H9 (cell line): ENCODE measurements at regions not wholly inside any gene's neighbourhood (a gene's known extent, or its start where the extent isn't known, plus 50 kb on each side); places are given as distances from the start of the nearest gene placed in this dataset.

Experiments
- DNase-seq: peaks from one replicate; pipeline ENCODE4 v3.0.0-alpha.2; 2017
- H2AFZ ChIP-seq: one replicate; pipeline ENCODE4 v1.6.1; 2013; ENCODE audit warnings: mild to moderate bottlenecking, low read length, control low read depth, moderate library complexity
- H2AK5ac ChIP-seq: 2 replicates; pipeline ENCODE4 v1.6.1; 2013; ENCODE audit warnings: low read length, control low read depth, mixed read lengths; ENCODE audit not compliant: insufficient read length
- H2BK120ac ChIP-seq: one replicate; pipeline ENCODE4 v1.6.1; 2013; ENCODE audit warnings: low read depth, mild to moderate bottlenecking, low read length, control low read depth, inconsistent platforms; ENCODE audit not compliant: poor library complexity, severe bottlenecking
- H2BK12ac ChIP-seq: 2 replicates; pipeline ENCODE4 v1.6.1; 2013; ENCODE audit warnings: low read length, control low read depth, mixed read lengths, low read depth; ENCODE audit not compliant: insufficient read length
- H2BK15ac ChIP-seq: 2 replicates; pipeline ENCODE4 v1.6.1; 2013; ENCODE audit warnings: low read depth, low read length, control low read depth
- H2BK20ac ChIP-seq: one replicate; pipeline ENCODE4 v1.6.1; 2013; ENCODE audit warnings: low read depth, mild to moderate bottlenecking, low read length, control low read depth, inconsistent platforms; ENCODE audit not compliant: poor library complexity, severe bottlenecking
- H2BK5ac ChIP-seq: 2 replicates; pipeline ENCODE4 v1.6.1; 2013; ENCODE audit warnings: low read length, control low read depth, mixed read lengths; ENCODE audit not compliant: insufficient read length
- H3K14ac ChIP-seq: 2 replicates; pipeline ENCODE4 v1.6.1; 2013; ENCODE audit warnings: low read length, control low read depth; ENCODE audit not compliant: insufficient read depth
- H3K18ac ChIP-seq: 2 replicates; pipeline ENCODE4 v1.6.1; 2013; ENCODE audit warnings: low read depth, mild to moderate bottlenecking, mixed read lengths, low read length, control low read depth; ENCODE audit not compliant: insufficient read length
- H3K23ac ChIP-seq: 2 replicates; pipeline ENCODE4 v1.6.1; 2013; ENCODE audit warnings: low read length, control low read depth, mixed read lengths, low read depth; ENCODE audit not compliant: insufficient read length
- H3K23me2 ChIP-seq: 2 replicates; pipeline ENCODE4 v1.6.1; 2013; ENCODE audit warnings: low read depth, mild to moderate bottlenecking, mixed read lengths, low read length, control low read depth; ENCODE audit not compliant: insufficient read length, poor library complexity, severe bottlenecking
- H3K27ac ChIP-seq: 2 replicates; pipeline ENCODE4 v1.5.1; 2013; ENCODE audit warnings: low read length, control low read depth, mixed read lengths, low read depth; ENCODE audit not compliant: insufficient read length
- H3K27me3 ChIP-seq: 2 replicates; pipeline ENCODE4 v1.6.1; 2013; ENCODE audit warnings: low read length, control low read depth, inconsistent platforms; ENCODE audit not compliant: insufficient read depth
- H3K4ac ChIP-seq: 2 replicates; pipeline ENCODE4 v1.6.1; 2013; ENCODE audit warnings: low read depth, mild to moderate bottlenecking, control low read depth, inconsistent platforms, low read length, moderate library complexity
- H3K4me1 ChIP-seq: 2 replicates; pipeline ENCODE4 v1.6.1; 2013; ENCODE audit warnings: low read length, control low read depth, inconsistent platforms; ENCODE audit not compliant: insufficient read depth
- H3K4me2 ChIP-seq: 2 replicates; pipeline ENCODE4 v1.6.1; 2013; ENCODE audit warnings: low read length, control low read depth, mixed read lengths; ENCODE audit not compliant: insufficient read length, insufficient read depth
- H3K56ac ChIP-seq: 2 replicates; pipeline ENCODE4 v1.6.1; 2013; ENCODE audit warnings: low read depth, mild to moderate bottlenecking, mixed read lengths, low read length, control low read depth; ENCODE audit not compliant: insufficient read length
- H3K79me1 ChIP-seq: 2 replicates; pipeline ENCODE4 v1.6.1; 2013; ENCODE audit warnings: low read depth, mild to moderate bottlenecking, moderate library complexity, low read length, control low read depth, inconsistent platforms; ENCODE audit not compliant: insufficient read depth, poor library complexity, severe bottlenecking
- H3K79me2 ChIP-seq: 2 replicates; pipeline ENCODE4 v1.6.1; 2013; ENCODE audit warnings: low read length, control low read depth, inconsistent platforms; ENCODE audit not compliant: insufficient read depth
- H3K9ac ChIP-seq: 2 replicates; pipeline ENCODE4 v1.6.1; 2013; ENCODE audit warnings: low read length, control low read depth, mixed read lengths; ENCODE audit not compliant: insufficient read length; ENCODE audit errors: extremely low read depth
- H3K9me3 ChIP-seq: one replicate; pipeline ENCODE4 v1.6.1; 2013; ENCODE audit warnings: low read depth, low read length, inconsistent platforms; ENCODE audit not compliant: control insufficient read depth
- H3T11ph ChIP-seq: one replicate; pipeline ENCODE4 v1.6.1; 2013; ENCODE audit warnings: mild to moderate bottlenecking, low read length, control low read depth, inconsistent platforms
- H4K20me1 ChIP-seq: one replicate; pipeline ENCODE4 v1.6.1; 2013; ENCODE audit not compliant: control insufficient read depth, insufficient read length, insufficient read depth
- H4K5ac ChIP-seq: 2 replicates; pipeline ENCODE4 v1.6.1; 2013; ENCODE audit warnings: low read depth, mild to moderate bottlenecking, mixed read lengths, low read length, control low read depth; ENCODE audit not compliant: insufficient read length
- H4K8ac ChIP-seq: replicated peaks from 2 replicates; pipeline ENCODE4 v1.6.1; 2013; ENCODE audit warnings: low read length, control low read depth, mixed read lengths, low read depth; ENCODE audit not compliant: insufficient read length
- H4K91ac ChIP-seq: 2 replicates; pipeline ENCODE4 v1.6.1; 2013; ENCODE audit warnings: low read depth, mild to moderate bottlenecking, moderate library complexity, mixed read lengths, low read length, control low read depth; ENCODE audit not compliant: insufficient read length
- H3K27ac Mint-ChIP-seq, 3 experiments: 2 replicates in 2 of 3; 3 replicates in 1 of 3; pipeline ENCODE4 v1.8.0; 2020 to 2021; ENCODE audit warnings: mixed read lengths in 3 of 3, mild to moderate bottlenecking in 1 of 3, moderate library complexity in 1 of 3
- H3K27me3 Mint-ChIP-seq: 2 replicates; pipeline ENCODE4 v1.8.0; 2021; ENCODE audit warnings: low read depth, mild to moderate bottlenecking, moderate library complexity, mixed read lengths
- H3K36me3 Mint-ChIP-seq, 3 experiments: 2 replicates in 2 of 3; 3 replicates in 1 of 3; pipeline ENCODE4 v1.8.0; 2020 to 2021; ENCODE audit warnings: low read depth in 3 of 3, mixed read lengths in 3 of 3; ENCODE audit not compliant: insufficient read depth in 1 of 3
- H3K4me1 Mint-ChIP-seq, 2 experiments: 2 replicates each; pipeline ENCODE4 v1.8.0; 2020; ENCODE audit warnings: mixed read lengths in 2 of 2
- H3K4me3 Mint-ChIP-seq, 2 experiments: 2 replicates in 1 of 2; 3 replicates in 1 of 2; pipeline ENCODE4 v1.8.0; 2020 to 2021; ENCODE audit warnings: mild to moderate bottlenecking in 2 of 2, mixed read lengths in 2 of 2, moderate library complexity in 1 of 2
- H3K9me3 Mint-ChIP-seq, 2 experiments: 2 replicates in 1 of 2; 3 replicates in 1 of 2; pipeline ENCODE4 v1.8.0; 2020; ENCODE audit warnings: mild to moderate bottlenecking in 2 of 2, mixed read lengths in 2 of 2, moderate library complexity in 1 of 2
- CTCF ChIP-seq: fragments of 200-600 bp; sonication (generic); conservative IDR thresholded peaks from 3 replicates; pipeline ENCODE4 v1.8.0; 2021; ENCODE audit warnings: antibody characterized with exemption, mild to moderate bottlenecking
- WGBS: extraction: QIAGEN DNeasy Blood & Tissue Kit; methylation state at CpG from one replicate; pipeline ENCODE4 v1.1.7; 2013; ENCODE audit warnings: missing lambda C conversion rate, low lambda C conversion rate, mixed read lengths; ENCODE audit not compliant: insufficient read length; ENCODE audit errors: extremely low coverage; 5-methylcytosine and 5-hydroxymethylcytosine counted together

- H2BK12ac ChIP-seq: no peak overlapping the region
- H4K8ac ChIP-seq: no peak overlapping the region
- no peaks in the 10 kb centered on the region for H3K36me3 Mint-ChIP-seq
- H3K9me3 ChIP-seq: no peaks in the 10 kb centered on the region
- no peak overlapping the region for H2BK15ac ChIP-seq
- no peak overlapping the region for H3K27ac Mint-ChIP-seq
- H3K27me3 ChIP-seq: no peaks in the 10 kb centered on the region
- H3K27ac ChIP-seq: no peak overlapping the region
- H2AK5ac ChIP-seq: no peak overlapping the region
- H3K4me1 ChIP-seq: no peaks in the 10 kb centered on the region; the same call in 1 of the 2 replicates
- no peaks in the 10 kb centered on the region for H3K9me3 Mint-ChIP-seq
- peaks cover 8 to 9% of the 10 kb centered on the region in 2 experiments; a peak in 2 of 4 replicates for H3K4me1 Mint-ChIP-seq
- no peak overlapping the region for H3K14ac ChIP-seq
- H3K79me1 ChIP-seq: no peaks in the 10 kb centered on the region
- H2BK120ac ChIP-seq: no peak overlapping the region
- no peak overlapping the region for H2BK20ac ChIP-seq
- H3K18ac ChIP-seq: no peak overlapping the region
- H3K4ac ChIP-seq: no peak overlapping the region
- H3K56ac ChIP-seq: no peak overlapping the region
- H4K20me1 ChIP-seq: no peaks in the 10 kb centered on the region
- H2BK5ac ChIP-seq: no peak overlapping the region
- H4K91ac ChIP-seq: no peak overlapping the region
- H3K23me2 ChIP-seq: no peaks in the 10 kb centered on the region
- TF ChIP-seq CTCF: no peak
- H2AFZ ChIP-seq: no peak overlapping the region
- H3K4me3 Mint-ChIP-seq: no peak overlapping the region
- no peaks in the 10 kb centered on the region for H3K79me2 ChIP-seq
- no peak overlapping the region for H3K4me2 ChIP-seq
- H3T11ph ChIP-seq: no peak overlapping the region
- no peak overlapping the region for H4K5ac ChIP-seq
- H3K23ac ChIP-seq: no peak overlapping the region
- no peaks in the 10 kb centered on the region; the same call in 1 of the 2 replicates for H3K27me3 Mint-ChIP-seq
- H3K9ac ChIP-seq: no peak overlapping the region
- no CpG with 5 or more reads among the region's 9 CpGs for WGBS
- no peak for DNase-seq
These were observed 303.1 kb downstream of the ENC1 start for GRCh38 chr5:74337254-74337983.
